IPS-15b (cell line): ENCODE measurements at regions not wholly inside any gene's neighbourhood (a gene's known extent, or its start where the extent isn't known, plus 50 kb on each side); places are given as distances from the start of the nearest gene placed in this dataset.
"Not testable (repeated sequence)": the region's sequence is repeated elsewhere in the genome, so short reads cannot be mapped to it uniquely, and the experiment has no call there.

Experiments
- H3K27me3 ChIP-seq: one replicate; pipeline ENCODE4 v1.6.1; 2013; ENCODE audit warnings: low read length; ENCODE audit not compliant: control insufficient read depth, insufficient read depth
- H3K36me3 ChIP-seq: one replicate; pipeline ENCODE4 v1.6.1; 2013; ENCODE audit warnings: low read length; ENCODE audit not compliant: control insufficient read depth, insufficient read depth
- H3K4me1 ChIP-seq: one replicate; pipeline ENCODE4 v1.6.1; 2013; ENCODE audit warnings: mild to moderate bottlenecking, low read length; ENCODE audit not compliant: control insufficient read depth, insufficient read depth
- H3K4me3 ChIP-seq: one replicate; pipeline ENCODE4 v1.5.1; 2013; ENCODE audit warnings: low read depth, low read length
- H3K9ac ChIP-seq: one replicate; pipeline ENCODE4 v1.6.1; 2013; ENCODE audit warnings: low read depth, mild to moderate bottlenecking, low read length
- H3K9me3 ChIP-seq: one replicate; pipeline ENCODE4 v1.6.1; 2013; ENCODE audit warnings: mild to moderate bottlenecking, low read length; ENCODE audit not compliant: control insufficient read depth, insufficient read depth

DNA sequence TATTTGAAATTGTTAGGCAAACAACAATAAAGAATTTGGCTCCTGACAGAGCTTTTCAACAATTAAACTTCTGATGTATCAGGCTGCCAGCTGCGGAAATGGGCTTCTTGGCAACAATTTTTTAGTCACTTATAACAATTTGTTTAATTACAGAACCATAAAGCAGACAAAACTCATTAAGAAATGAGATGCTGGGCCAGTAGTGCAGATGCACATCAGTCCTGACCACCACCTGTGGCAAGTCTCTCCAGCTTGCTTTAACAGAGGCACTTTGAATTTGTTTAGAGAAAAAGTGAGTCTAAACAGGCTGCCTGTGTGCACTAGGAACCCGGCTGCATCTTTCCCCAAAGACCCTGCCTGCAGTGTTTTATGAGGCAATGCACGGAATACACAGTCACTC, 1124.4 kb downstream of the NXPH1 start:
- no peaks in the 10 kb centered on the region for H3K36me3 ChIP-seq
- H3K4me1 ChIP-seq, result no peaks in the 10 kb centered on the region
- H3K9me3 ChIP-seq, result no peaks in the 10 kb centered on the region

DNA sequence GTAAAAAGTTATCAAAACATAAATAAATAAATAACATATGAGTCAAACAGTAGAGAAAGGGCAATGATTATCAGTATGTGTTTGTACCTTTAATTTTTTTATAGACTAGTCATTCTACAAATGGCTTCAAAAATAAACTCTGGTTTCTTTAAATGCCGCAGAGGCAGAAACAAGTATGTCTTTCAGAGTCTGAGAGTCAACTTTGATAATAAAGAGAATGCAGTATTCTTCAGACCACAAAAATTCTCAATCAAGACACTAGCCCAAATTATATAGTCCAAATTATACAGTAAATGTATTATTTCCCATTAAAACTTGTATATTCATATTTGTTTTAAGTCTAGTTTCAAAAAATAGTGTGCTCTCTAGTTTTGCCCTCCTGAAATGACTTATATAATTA, 1142.3 kb downstream of the NXPH1 start:
- Histone ChIP-seq H3K4me1 (no peaks in the 10 kb centered on the region), H3K9ac (no peak overlapping the region), H3K4me3 (no peak overlapping the region), H3K9me3 (no peaks in the 10 kb centered on the region), H3K36me3 (no peaks in the 10 kb centered on the region), H3K27me3 (no peaks in the 10 kb centered on the region)

More for the DNA sequence above, 1124.4 kb downstream of the NXPH1 start:
- no peaks in the 10 kb centered on the region for H3K27me3 ChIP-seq
- no peak overlapping the region for H3K9ac ChIP-seq
- no peak overlapping the region for H3K4me3 ChIP-seq

DNA sequence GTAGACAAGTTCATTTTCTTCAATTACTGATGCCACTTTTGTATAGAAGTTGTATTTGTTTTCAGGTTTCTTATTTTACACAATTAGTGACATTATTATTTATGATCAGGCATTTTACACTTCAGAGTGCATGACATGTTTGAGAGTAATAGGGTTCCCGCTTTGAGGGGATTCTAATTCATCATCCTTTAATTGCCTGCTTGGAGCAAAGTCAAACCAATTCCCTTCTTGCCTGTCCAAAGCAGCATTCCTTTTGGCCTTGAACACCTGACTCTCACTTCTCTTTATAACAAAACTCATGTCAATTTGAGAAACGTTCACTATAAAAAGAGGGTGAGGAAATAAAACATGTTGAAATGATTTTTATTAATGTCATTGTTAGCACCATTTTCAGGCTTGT, 1149.4 kb downstream of the NXPH1 start:
- no peak overlapping the region for H3K4me3 ChIP-seq
- H3K36me3 ChIP-seq, result no peaks in the 10 kb centered on the region
- no peaks in the 10 kb centered on the region for H3K27me3 ChIP-seq
- no peaks in the 10 kb centered on the region for H3K4me1 ChIP-seq
- H3K9me3 ChIP-seq, result no peaks in the 10 kb centered on the region
- H3K9ac ChIP-seq, result no peak overlapping the region

- Histone ChIP-seq H3K27me3 (no peaks in the 10 kb centered on the region), H3K4me1 (no peaks in the 10 kb centered on the region), H3K9me3 (no peaks in the 10 kb centered on the region), H3K36me3 (no peaks in the 10 kb centered on the region), H3K4me3 (no peak overlapping the region), H3K9ac (no peak overlapping the region)
These were observed 1165.0 kb downstream of the NXPH1 start for GRCh38 chr7:9598411-9598810.

DNA sequence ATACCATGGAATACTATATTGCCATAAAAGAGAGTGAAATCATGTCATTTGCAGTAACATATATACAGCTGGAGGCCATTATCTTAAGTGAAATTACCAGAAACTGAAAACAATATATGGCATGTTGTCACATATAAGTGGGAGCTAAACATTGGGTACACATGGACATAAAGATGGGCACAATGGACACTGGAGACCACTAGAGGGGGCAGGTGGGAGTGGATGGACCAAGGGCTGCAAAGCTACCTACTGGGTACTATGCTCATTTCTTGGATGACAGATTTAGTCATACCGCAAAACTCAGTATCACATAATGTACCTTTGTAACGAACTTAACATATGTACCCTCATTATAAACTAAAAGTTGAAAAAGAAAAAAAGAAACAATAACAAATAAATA, 1167.6 kb downstream of the NXPH1 start:
- Histone ChIP-seq H3K4me1 (no peaks in the 10 kb centered on the region), H3K9me3 (no peaks in the 10 kb centered on the region), H3K4me3 (no peak overlapping the region), H3K36me3 (no peaks in the 10 kb centered on the region), H3K27me3 (no peaks in the 10 kb centered on the region), H3K9ac (no peak overlapping the region)

GRCh38 chr7:9603291-9603690, 1169.9 kb downstream of the NXPH1 start:
- Histone ChIP-seq H3K9ac (no peak overlapping the region), H3K4me1 (no peaks in the 10 kb centered on the region), H3K27me3 (no peaks in the 10 kb centered on the region), H3K4me3 (no peak overlapping the region), H3K9me3 (no peaks in the 10 kb centered on the region), H3K36me3 (no peaks in the 10 kb centered on the region)

DNA sequence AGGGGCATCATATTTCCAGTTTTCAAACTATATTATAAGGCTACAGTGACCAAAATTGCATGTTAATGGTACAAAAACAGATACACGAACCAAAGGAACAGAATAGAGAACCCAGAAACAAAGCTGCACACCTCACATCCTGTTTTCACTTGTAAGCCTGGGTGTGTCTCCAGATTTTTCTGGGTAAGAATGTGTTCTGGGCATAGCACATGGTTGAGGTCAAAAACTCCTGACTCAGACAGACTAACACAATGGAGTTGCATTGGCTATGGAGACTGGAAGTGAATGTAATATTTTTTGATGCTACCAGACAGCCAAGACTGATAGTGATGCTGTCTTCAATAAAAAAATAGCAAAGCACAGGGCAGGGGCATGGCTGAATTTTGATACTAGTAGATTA, 1175.2 kb downstream of the NXPH1 start:
- H3K36me3 ChIP-seq, result no peaks in the 10 kb centered on the region
- H3K9me3 ChIP-seq, result no peaks in the 10 kb centered on the region
- H3K9ac ChIP-seq, result no peak overlapping the region
- no peaks in the 10 kb centered on the region for H3K27me3 ChIP-seq
- no peak overlapping the region for H3K4me3 ChIP-seq
- no peaks in the 10 kb centered on the region for H3K4me1 ChIP-seq

DNA sequence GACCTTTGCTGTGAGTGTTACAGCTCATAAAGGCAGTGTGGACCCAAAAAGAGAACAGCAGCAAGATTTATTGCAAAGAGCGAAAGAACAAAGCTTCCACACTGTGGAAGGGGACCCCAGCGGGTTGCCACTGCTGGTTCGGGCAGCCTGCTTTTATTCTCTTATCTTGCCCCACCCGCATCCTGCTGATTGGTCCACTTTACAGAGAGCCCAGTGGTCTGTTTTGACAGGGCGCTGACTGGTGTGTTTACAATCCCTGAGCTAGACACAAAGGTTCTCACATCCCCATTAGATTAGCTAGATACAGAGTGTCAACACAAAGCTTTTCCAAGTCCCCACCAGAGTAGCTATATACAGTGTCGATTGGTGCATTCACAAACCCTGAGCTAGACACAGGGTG, 1187.5 kb downstream of the NXPH1 start:
- not testable (repeated sequence) for H3K9me3 ChIP-seq, H3K9ac ChIP-seq, H3K4me3 ChIP-seq, H3K4me1 ChIP-seq, H3K27me3 ChIP-seq, H3K36me3 ChIP-seq

GRCh38 chr7:9621306-9621902, 1188.0 kb downstream of the NXPH1 start:
- H3K27me3 ChIP-seq, H3K36me3 ChIP-seq, H3K9me3 ChIP-seq, H3K9ac ChIP-seq, H3K4me1 ChIP-seq: not testable (repeated sequence)
- peak overlapping the region; percentile 54 for H3K4me3 ChIP-seq

DNA sequence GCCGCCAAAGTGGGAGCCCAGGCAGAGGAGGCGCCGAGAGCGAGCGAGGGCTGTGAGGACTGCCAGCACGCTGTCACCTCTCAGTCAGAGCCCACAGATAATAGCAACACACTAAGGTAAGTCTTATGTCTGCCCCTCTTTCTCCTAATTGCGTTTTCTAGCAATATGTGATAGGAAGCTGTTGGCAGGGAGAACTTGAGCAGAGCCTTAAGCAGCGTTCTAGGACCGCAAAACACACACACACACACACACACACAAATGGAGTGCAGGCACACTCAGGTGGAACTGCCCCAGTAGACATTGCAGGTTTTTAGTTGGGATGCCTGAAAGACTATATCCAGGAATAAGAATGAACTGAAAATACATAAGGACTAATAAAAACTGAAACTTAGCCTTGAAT, 1188.5 kb downstream of the NXPH1 start:
- Histone ChIP-seq H3K4me1 (no peaks in the 10 kb centered on the region), H3K9me3 (no peaks in the 10 kb centered on the region), H3K36me3 (no peaks in the 10 kb centered on the region), H3K9ac (no peak overlapping the region), H3K27me3 (no peaks in the 10 kb centered on the region), H3K4me3 (peak overlapping the region; percentile 54)

GRCh38 chr7:9625953-9626352, 1192.5 kb downstream of the NXPH1 start:
- no peaks in the 10 kb centered on the region for H3K9me3 ChIP-seq
- no peak overlapping the region for H3K9ac ChIP-seq
- no peaks in the 10 kb centered on the region for H3K36me3 ChIP-seq
- H3K27me3 ChIP-seq, result no peaks in the 10 kb centered on the region
- H3K4me3 ChIP-seq, result no peak overlapping the region
- no peaks in the 10 kb centered on the region for H3K4me1 ChIP-seq

GRCh38 chr7:9645756-9646155, 1212.3 kb downstream of the NXPH1 start:
- Histone ChIP-seq H3K9ac (no peak overlapping the region), H3K36me3 (no peaks in the 10 kb centered on the region), H3K4me1 (no peaks in the 10 kb centered on the region), H3K27me3 (no peaks in the 10 kb centered on the region), H3K9me3 (no peaks in the 10 kb centered on the region), H3K4me3 (no peak overlapping the region)

- Histone ChIP-seq H3K36me3 (no peaks in the 10 kb centered on the region), H3K4me3 (no peak overlapping the region), H3K4me1 (no peaks in the 10 kb centered on the region), H3K9me3 (no peaks in the 10 kb centered on the region), H3K9ac (no peak overlapping the region), H3K27me3 (no peaks in the 10 kb centered on the region)
These were observed 1223.8 kb downstream of the NXPH1 start for GRCh38 chr7:9657257-9657656.
